Astrocyte (in vitro differentiated cells and primary cell): ENCODE measurements at regions not wholly inside any gene's neighbourhood (a gene's known extent, or its start where the extent isn't known, plus 50 kb on each side); places are given as distances from the start of the nearest gene placed in this dataset.
A peak's percentile ranks its signal among the peaks of the same experiment; 100 is the strongest.

ENCODE experiments used
- DNase-seq: peaks from one replicate; pipeline ENCODE4 v3.0.0-alpha.2; 2010; ENCODE audit warnings: low read depth
- FAIRE-seq: peaks from 2 replicates; lab custom pipeline; 2011; peaks lifted over from hg19 to GRCh38; lab: Jason Lieb, UNC
- H2AFZ ChIP-seq: 2 replicates; pipeline ENCODE4 v1.6.0; 2012; ENCODE audit warnings: low read depth, low read length, inconsistent platforms
- H3K27ac ChIP-seq: 2 replicates; pipeline ENCODE4 v1.5.1; 2011; ENCODE audit warnings: low read depth, low read length, inconsistent platforms
- H3K27me3 ChIP-seq: 2 replicates; pipeline ENCODE4 v1.6.0; 2011; ENCODE audit warnings: low read length, inconsistent platforms; ENCODE audit not compliant: insufficient read depth
- H3K36me3 ChIP-seq: 2 replicates; pipeline ENCODE4 v1.5.1; 2011; ENCODE audit warnings: low read length, inconsistent platforms; ENCODE audit not compliant: insufficient read depth
- H3K4me1 ChIP-seq: 2 replicates; pipeline ENCODE4 v1.5.1; 2011; ENCODE audit warnings: low read length, inconsistent platforms; ENCODE audit not compliant: insufficient read depth
- H3K4me2 ChIP-seq: 2 replicates; pipeline ENCODE4 v1.6.0; 2012; ENCODE audit warnings: low read length, inconsistent platforms
- H3K4me3 ChIP-seq: 2 replicates; pipeline ENCODE4 v1.5.1; 2011; ENCODE audit warnings: low read depth, mild to moderate bottlenecking, low read length, inconsistent platforms; ENCODE audit not compliant: insufficient read depth
- H3K79me2 ChIP-seq: 2 replicates; pipeline ENCODE4 v1.6.0; 2012; ENCODE audit warnings: mild to moderate bottlenecking, low read length, inconsistent platforms; ENCODE audit not compliant: insufficient read depth
- H3K9ac ChIP-seq: 2 replicates; pipeline ENCODE4 v1.6.0; 2012; ENCODE audit warnings: mild to moderate bottlenecking, low read length, inconsistent platforms
- H3K9me3 ChIP-seq: 2 replicates; pipeline ENCODE4 v1.5.1; 2012; ENCODE audit warnings: low read depth, mild to moderate bottlenecking, low read length, inconsistent platforms; ENCODE audit not compliant: insufficient read depth
- H4K20me1 ChIP-seq: 2 replicates; pipeline ENCODE4 v1.6.0; 2012; ENCODE audit warnings: low read length, inconsistent platforms; ENCODE audit not compliant: insufficient read depth
- H3K27ac Mint-ChIP-seq: one replicate; pipeline ENCODE4 v1.8.0; 2021; ENCODE audit warnings: mild to moderate bottlenecking, mixed read lengths; ENCODE audit not compliant: unreplicated experiment
- H3K27me3 Mint-ChIP-seq: one replicate; pipeline ENCODE4 v1.8.0; 2021; ENCODE audit warnings: low read depth, mixed read lengths; ENCODE audit not compliant: unreplicated experiment
- H3K36me3 Mint-ChIP-seq: one replicate; pipeline ENCODE4 v1.8.0; 2021; ENCODE audit warnings: low read depth, mixed read lengths; ENCODE audit not compliant: unreplicated experiment
- H3K4me1 Mint-ChIP-seq: one replicate; pipeline ENCODE4 v1.8.0; 2021; ENCODE audit warnings: low read depth, mixed read lengths; ENCODE audit not compliant: unreplicated experiment
- H3K4me3 Mint-ChIP-seq: one replicate; pipeline ENCODE4 v1.8.0; 2021; ENCODE audit warnings: mild to moderate bottlenecking, moderate library complexity, mixed read lengths; ENCODE audit not compliant: unreplicated experiment
- H3K9me3 Mint-ChIP-seq: one replicate; pipeline ENCODE4 v1.8.0; 2021; ENCODE audit warnings: mild to moderate bottlenecking, mixed read lengths; ENCODE audit not compliant: unreplicated experiment
- CTCF ChIP-seq: IDR thresholded peaks from 2 replicates; pipeline ENCODE4 v1.5.1; 2011; ENCODE audit warnings: low read depth, mild to moderate bottlenecking, inconsistent platforms, low read length, moderate library complexity; ENCODE audit not compliant: insufficient read depth
- EZH2 ChIP-seq: IDR thresholded peaks from 2 replicates; pipeline ENCODE4 v1.6.1; 2012; ENCODE audit warnings: mild to moderate bottlenecking, low read length, inconsistent platforms; ENCODE audit not compliant: insufficient read depth

GRCh38 chr7:84454174-84454959, 259.8 kb upstream of the SEMA3A start:
- H3K27me3 Mint-ChIP-seq = no peaks in the 10 kb centered on the region
- H3K27ac ChIP-seq = no peak overlapping the region
- H3K79me2 ChIP-seq = no peaks in the 10 kb centered on the region
- DNase-seq (no peak), FAIRE-seq (no peak)
- H3K36me3 Mint-ChIP-seq = no peaks in the 10 kb centered on the region
- H3K4me1 ChIP-seq = no peaks in the 10 kb centered on the region
- no peaks in the 10 kb centered on the region for H3K36me3 ChIP-seq
- H3K9me3 Mint-ChIP-seq = no peaks in the 10 kb centered on the region
- no peak overlapping the region for H3K9ac ChIP-seq
- no peak overlapping the region for H3K27ac Mint-ChIP-seq
- TF ChIP-seq EZH2 (no peak), CTCF (peak; percentile 8)
- H4K20me1 ChIP-seq = no peaks in the 10 kb centered on the region
- H3K9me3 ChIP-seq = no peaks in the 10 kb centered on the region
- no peaks in the 10 kb centered on the region for H3K27me3 ChIP-seq
- no peak overlapping the region for H3K4me3 ChIP-seq
- H3K4me2 ChIP-seq = no peak overlapping the region
- H2AFZ ChIP-seq = no peak overlapping the region
- H3K4me3 Mint-ChIP-seq = no peak overlapping the region
- no peaks in the 10 kb centered on the region for H3K4me1 Mint-ChIP-seq

- peaks cover 3% of the 10 kb centered on the region for H3K9me3 Mint-ChIP-seq
- Histone ChIP-seq H2AFZ (no peak overlapping the region), H3K9me3 (no peaks in the 10 kb centered on the region), H3K27ac (no peak overlapping the region), H4K20me1 (no peaks in the 10 kb centered on the region), H3K27me3 (no peaks in the 10 kb centered on the region), H3K4me2 (no peak overlapping the region), H3K4me1 (no peaks in the 10 kb centered on the region), H3K79me2 (no peaks in the 10 kb centered on the region), H3K4me3 (no peak overlapping the region), H3K9ac (no peak overlapping the region), H3K36me3 (no peaks in the 10 kb centered on the region)
- no peak for DNase-seq
- no peaks in the 10 kb centered on the region for H3K36me3 Mint-ChIP-seq
- no peak overlapping the region for H3K27ac Mint-ChIP-seq
- H3K27me3 Mint-ChIP-seq = no peaks in the 10 kb centered on the region
- H3K4me1 Mint-ChIP-seq = no peaks in the 10 kb centered on the region
- TF ChIP-seq EZH2 (no peak), CTCF (no peak)
- no peak for FAIRE-seq
- no peak overlapping the region for H3K4me3 Mint-ChIP-seq
Observed at GRCh38 chr7:84452618-84453017, 258.0 kb upstream of the SEMA3A start.

- Histone ChIP-seq H3K4me1 (no peaks in the 10 kb centered on the region), H2AFZ (no peak overlapping the region), H4K20me1 (no peaks in the 10 kb centered on the region), H3K4me2 (no peak overlapping the region), H3K9ac (no peak overlapping the region), H3K27ac (no peak overlapping the region), H3K27me3 (no peaks in the 10 kb centered on the region), H3K79me2 (no peaks in the 10 kb centered on the region), H3K36me3 (no peaks in the 10 kb centered on the region), H3K9me3 (no peaks in the 10 kb centered on the region), H3K4me3 (no peak overlapping the region)
- FAIRE-seq = no peak
- Mint-ChIP-seq H3K36me3 (no peaks in the 10 kb centered on the region), H3K4me3 (no peak overlapping the region), H3K9me3 (peaks cover 5% of the 10 kb centered on the region), H3K27ac (no peak overlapping the region), H3K27me3 (no peaks in the 10 kb centered on the region), H3K4me1 (no peaks in the 10 kb centered on the region)
- DNase-seq = no peak
- TF ChIP-seq EZH2 (no peak), CTCF (no peak)
Observed at GRCh38 chr7:84450772-84451171, 256.2 kb upstream of the SEMA3A start.
